SK-N-SH (cell line): ENCODE measurements at regions not wholly inside any gene's neighbourhood (a gene's known extent, or its start where the extent isn't known, plus 50 kb on each side); places are given as distances from the start of the nearest gene placed in this dataset.

Experiments used
- CTCF ChIA-PET: fragments of 300-600, 350-600 bp; formaldehyde crosslinking; extraction: SDS; loops from one replicate; lab custom pipeline; 2021; lab: Yijun Ruan, JAX
- POLR2A ChIA-PET: fragments of 350-600 bp; sonication (Branson Sonifier 250); formaldehyde crosslinking; extraction: SDS; loops from one replicate; lab custom pipeline; 2020; ENCODE audit warnings: antibody characterized with exemption, inconsistent platforms; lab: Yijun Ruan, JAX
- DNase-seq: peaks from one replicate; pipeline ENCODE4 v3.0.0; 2012
- H2AFZ ChIP-seq: fragments of 200-600 bp; sonication (generic); 2 replicates; pipeline ENCODE4 v1.8.1; 2016; ENCODE audit warnings: antibody characterized with exemption, mild to moderate bottlenecking, low read depth
- H3F3A ChIP-seq: fragments of 200-600 bp; sonication (generic); replicated peaks from 2 replicates; pipeline ENCODE3; 2016; ENCODE audit warnings: antibody characterized with exemption, mild to moderate bottlenecking; ENCODE audit not compliant: insufficient read depth
- H3K27ac ChIP-seq, 2 experiments: fragments of 200-500 bp in 1 of 2; fragments of 200-600 bp in 1 of 2; sonication (Bioruptor generic) in 1 of 2; sonication (generic), shearing (Covaris generic) in 1 of 2; 2 replicates each; pipeline versions ENCODE4 v1.5.1 to v1.6.1; 2014 to 2016; ENCODE audit warnings: low read depth in 2 of 2, inconsistent platforms in 1 of 2, low read length in 1 of 2, mild to moderate bottlenecking in 1 of 2, mixed read lengths in 1 of 2
- H3K27me3 ChIP-seq: fragments of 200-600 bp; sonication (generic), shearing (Covaris generic); 2 replicates; pipeline ENCODE4 v1.6.1; 2016; ENCODE audit warnings: mixed run types; ENCODE audit not compliant: insufficient read depth
- H3K36me3 ChIP-seq, 2 experiments: fragments of 200-500 bp in 1 of 2; fragments of 200-600 bp in 1 of 2; sonication (Bioruptor generic) in 1 of 2; sonication (generic) in 1 of 2; replicated peaks in 1 of 2; 2 replicates each; pipeline versions ENCODE3 to v1.5.1; 2014 to 2016; ENCODE audit warnings: low read length in 1 of 2, mild to moderate bottlenecking in 1 of 2; ENCODE audit not compliant: insufficient read depth in 2 of 2, control insufficient read depth in 1 of 2
- H3K4me1 ChIP-seq, 2 experiments: fragments of 200-500 bp in 1 of 2; fragments of 200-600 bp in 1 of 2; sonication (Bioruptor generic) in 1 of 2; sonication (generic), shearing (Covaris generic) in 1 of 2; 2 replicates each; pipeline versions ENCODE4 v1.5.1 to v1.6.1; 2014 to 2016; ENCODE audit warnings: low read depth in 1 of 2, low read length in 1 of 2, mixed run types in 1 of 2; ENCODE audit not compliant: insufficient read depth in 2 of 2, control insufficient read depth in 1 of 2
- H3K4me2 ChIP-seq: fragments of 200-600 bp; sonication (generic), shearing (Covaris generic); 2 replicates; pipeline ENCODE4 v1.6.1; 2017; ENCODE audit warnings: mixed run types
- H3K4me3 ChIP-seq, 2 experiments: fragments of 200-500 bp in 1 of 2; fragments of 200-600 bp in 1 of 2; sonication (Bioruptor generic) in 1 of 2; sonication (generic), shearing (Covaris generic) in 1 of 2; 2 replicates each; pipeline versions ENCODE4 v1.5.1 to v1.8.1; 2014 to 2016; ENCODE audit warnings: low read depth in 2 of 2, inconsistent platforms in 1 of 2, low read length in 1 of 2, mild to moderate bottlenecking in 1 of 2, mixed read lengths in 1 of 2, moderate library complexity in 1 of 2
- H3K79me2 ChIP-seq: fragments of 200-600 bp; sonication (generic); 2 replicates; pipeline ENCODE4 v1.8.1; 2017; ENCODE audit warnings: mild to moderate bottlenecking; ENCODE audit not compliant: insufficient read depth
- H3K9ac ChIP-seq: fragments of 200-600 bp; sonication (generic); 2 replicates; pipeline ENCODE4 v1.6.1; 2017; ENCODE audit warnings: mixed run types
- H3K9me2 ChIP-seq: fragments of 200-600 bp; sonication (generic); 2 replicates; pipeline ENCODE4 v1.6.1; 2017; ENCODE audit warnings: mixed run types
- H3K9me3 ChIP-seq: fragments of 200-600 bp; sonication (generic); 2 replicates; pipeline ENCODE4 v1.6.1; 2017; ENCODE audit warnings: mixed run types, mild to moderate bottlenecking, moderate library complexity
- H4K20me1 ChIP-seq: fragments of 200-600 bp; sonication (generic); 2 replicates; pipeline ENCODE4 v1.6.1; 2017; ENCODE audit warnings: mild to moderate bottlenecking, mixed run types; ENCODE audit not compliant: insufficient read depth
- CHD2 ChIP-seq: fragments of 150-350 bp; IDR thresholded peaks from 2 replicates; pipeline ENCODE4 v1.6.1; 2018; ENCODE audit warnings: low read length; ENCODE audit not compliant: partially characterized antibody
- CTCF ChIP-seq: fragments of 200-600 bp; sonication (generic); IDR thresholded peaks from 2 replicates; pipeline ENCODE4 v1.6.1; 2017; ENCODE audit warnings: antibody characterized with exemption, mild to moderate bottlenecking, moderate library complexity
- ELF1 ChIP-seq: IDR thresholded peaks from 2 replicates; pipeline ENCODE4 v1.4.0; 2012
- FOXM1 ChIP-seq: IDR thresholded peaks from 2 replicates; pipeline ENCODE4 v1.4.0; 2012; ENCODE audit warnings: low read depth, mild to moderate bottlenecking
- GABPA ChIP-seq: IDR thresholded peaks from 2 replicates; pipeline ENCODE4 v1.4.0; 2012; ENCODE audit warnings: low read depth, mild to moderate bottlenecking
- GATA2 ChIP-seq: sonication (generic); formaldehyde crosslinking; IDR thresholded peaks from 2 replicates; pipeline ENCODE4 v1.5.0; 2020; ENCODE audit warnings: mild to moderate bottlenecking, missing genetic modification reagents
- JUND ChIP-seq: IDR thresholded peaks from 2 replicates; pipeline ENCODE4 v1.4.0; 2012
- MAX ChIP-seq: IDR thresholded peaks from 2 replicates; pipeline ENCODE4 v1.4.0; 2012; ENCODE audit warnings: low read depth
- MXI1 ChIP-seq: IDR thresholded peaks from 2 replicates; pipeline ENCODE4 v1.6.1; 2012; ENCODE audit warnings: mild to moderate bottlenecking, low read depth, low read length, improper control_type of control experiment
- PBX3 ChIP-seq: IDR thresholded peaks from 2 replicates; pipeline ENCODE4; 2012
- REST ChIP-seq: IDR thresholded peaks from 2 replicates; pipeline ENCODE4 v1.6.1; 2012; ENCODE audit warnings: mild to moderate bottlenecking, low read depth, low read length, moderate library complexity
- RXRA ChIP-seq: IDR thresholded peaks from 2 replicates; pipeline ENCODE4 v1.4.0; 2012; ENCODE audit warnings: low read depth, mild to moderate bottlenecking, borderline replicate concordance
- USF2 ChIP-seq: fragments of 150-350 bp; IDR thresholded peaks from 2 replicates; pipeline ENCODE4 v1.6.1; 2017; ENCODE audit warnings: antibody characterized with exemption, low read length, low read depth, borderline replicate concordance
- WGBS: methylation state at CpG from one replicate; pipeline ENCODE4 v1.1.6; 2017; ENCODE audit warnings: low lambda C conversion rate; 5-methylcytosine and 5-hydroxymethylcytosine counted together

- H3K27me3 ChIP-seq, result no peaks in the 10 kb centered on the region
- no peaks in the 10 kb centered on the region for H4K20me1 ChIP-seq
- no peaks in the 10 kb centered on the region for H3F3A ChIP-seq
- no peak overlapping the region for H3K9ac ChIP-seq
- no peak overlapping the region for H3K27ac ChIP-seq
- 1% methylated on average over 3 of the region's 3 CpGs for WGBS
- H3K4me1 ChIP-seq, result no peaks in the 10 kb centered on the region
- H3K4me2 ChIP-seq, result no peak overlapping the region
- TF ChIP-seq MXI1, result no peak
- TF ChIP-seq FOXM1, result no peak
- no peak for TF ChIP-seq GABPA
- no peak for TF ChIP-seq CHD2
- TF ChIP-seq REST, result no peak
- TF ChIP-seq RXRA, result no peak
- TF ChIP-seq PBX3, result no peak
- TF ChIP-seq USF2, result no peak
- TF ChIP-seq CTCF, result no peak
- TF ChIP-seq MAX, result no peak
- no peak for TF ChIP-seq JUND
- TF ChIP-seq GATA2 (CRISPR knock-in tag), result no peak
- no peak for TF ChIP-seq ELF1
- H3K9me2 ChIP-seq, result no peaks in the 10 kb centered on the region
- no peak overlapping the region for H2AFZ ChIP-seq
- ChIA-PET POLR2A (no interaction called here), CTCF (no interaction called here)
- H3K4me3 ChIP-seq, result no peak overlapping the region
- no peak for DNase-seq
- no peaks in the 10 kb centered on the region for H3K79me2 ChIP-seq
- H3K9me3 ChIP-seq, result no peaks in the 10 kb centered on the region
- H3K36me3 ChIP-seq, result no peaks in the 10 kb centered on the region
Measured at GRCh38 chrX:149092179-149092578, 412.9 kb downstream of the IDS start.
